Activated naive CD4-positive, alpha-beta T cell treated with anti-CD3 and anti-CD28 coated beads for 36 hours (primary cell): ENCODE measurements at regions not wholly inside any gene's neighbourhood (a gene's known extent, or its start where the extent isn't known, plus 50 kb on each side); places are given as distances from the start of the nearest gene placed in this dataset.

Source experiments
- CTCF ChIA-PET: fragments of 350-600 bp; sonication (Branson Sonifier 250); formaldehyde crosslinking; loops from one replicate; lab custom pipeline; 2021; ENCODE audit warnings: antibody characterized with exemption; lab: Charles Lee
- DNase-seq: peaks from one replicate; pipeline ENCODE4 v3.0.0-alpha.2; 2020
- H3K27ac Mint-ChIP-seq: one replicate; pipeline ENCODE4 v1.8.0; 2021; ENCODE audit warnings: mild to moderate bottlenecking, mixed read lengths
- H3K27me3 Mint-ChIP-seq: one replicate; pipeline ENCODE4 v1.8.0; 2021; ENCODE audit warnings: low read depth, mixed read lengths
- H3K36me3 Mint-ChIP-seq: one replicate; pipeline ENCODE4 v1.8.0; 2021; ENCODE audit warnings: low read depth, mixed read lengths
- H3K4me1 Mint-ChIP-seq: one replicate; pipeline ENCODE4 v1.8.0; 2021; ENCODE audit warnings: low read depth, mixed read lengths
- H3K4me3 Mint-ChIP-seq: one replicate; pipeline ENCODE4 v1.8.0; 2021; ENCODE audit warnings: mild to moderate bottlenecking, moderate library complexity, mixed read lengths
- H3K9me3 Mint-ChIP-seq: one replicate; pipeline ENCODE4 v1.8.0; 2021; ENCODE audit warnings: mixed read lengths
- intact Hi-C: fragments of 100-400 bp; cut with micrococcal nuclease; formaldehyde crosslinking; loops from one replicate; pipeline ENCODE4 v1.15.1; 2023

GRCh38 chr2:60033325-60033724 lies 520.1 kb downstream of the BCL11A start:
- no peaks in the 10 kb centered on the region for H3K36me3 Mint-ChIP-seq
- H3K4me3 Mint-ChIP-seq: no peak overlapping the region
- H3K4me1 Mint-ChIP-seq: peaks cover 2% of the 10 kb centered on the region
- H3K27ac Mint-ChIP-seq: no peak overlapping the region
- H3K27me3 Mint-ChIP-seq: no peaks in the 10 kb centered on the region
- intact Hi-C loops: no loop called here
- H3K9me3 Mint-ChIP-seq: peaks cover 14% of the 10 kb centered on the region
- CTCF ChIA-PET: interaction anchor here (0.6 kb wide), 1 partner anchor 45 kb away, joined by 3 read pairs; no protein-coding TSS in a partner anchor
- DNase-seq: no peak

- Mint-ChIP-seq H3K27ac (no peak overlapping the region), H3K27me3 (no peaks in the 10 kb centered on the region), H3K9me3 (peaks cover 14% of the 10 kb centered on the region), H3K4me3 (no peak overlapping the region), H3K4me1 (peaks cover 2% of the 10 kb centered on the region), H3K36me3 (no peaks in the 10 kb centered on the region)
- CTCF ChIA-PET: no interaction called here
- no peak for DNase-seq
- intact Hi-C loops: no loop called here
Measured at GRCh38 chr2:60029566-60029883, 523.9 kb downstream of the BCL11A start.

GRCh38 chr2:60028849-60029565 lies 524.4 kb downstream of the BCL11A start:
- intact Hi-C loops: no loop called here
- Mint-ChIP-seq H3K9me3 (peaks cover 14% of the 10 kb centered on the region), H3K4me3 (no peak overlapping the region), H3K4me1 (peaks cover 2% of the 10 kb centered on the region), H3K27me3 (no peaks in the 10 kb centered on the region), H3K27ac (no peak overlapping the region), H3K36me3 (no peaks in the 10 kb centered on the region)
- CTCF ChIA-PET: interaction anchor here (0.6 kb wide), 1 partner anchor 155 kb away, joined by 3 read pairs; no protein-coding TSS in a partner anchor
- no peak for DNase-seq

- CTCF ChIA-PET: interaction anchor here (0.6 kb wide), 1 partner anchor 9 kb away, joined by 3 read pairs; no protein-coding TSS in a partner anchor
- H3K9me3 Mint-ChIP-seq: peaks cover 2% of the 10 kb centered on the region
- H3K36me3 Mint-ChIP-seq: no peaks in the 10 kb centered on the region
- H3K27me3 Mint-ChIP-seq: peaks cover 2% of the 10 kb centered on the region
- no peak overlapping the region for H3K4me3 Mint-ChIP-seq
- H3K4me1 Mint-ChIP-seq: peaks cover 2% of the 10 kb centered on the region
- intact Hi-C loops: no loop called here
- DNase-seq: no peak
- no peak overlapping the region for H3K27ac Mint-ChIP-seq
Measured at GRCh38 chr2:60025496-60025895, 528.0 kb downstream of the BCL11A start.

- H3K27me3 Mint-ChIP-seq: peaks cover 7% of the 10 kb centered on the region
Measured at GRCh38 chr2:60023256-60023985, 530.0 kb downstream of the BCL11A start.

GRCh38 chr2:60007671-60008070 lies 545.8 kb downstream of the BCL11A start:
- CTCF ChIA-PET: no interaction called here
- Mint-ChIP-seq H3K4me3 (no peak overlapping the region), H3K36me3 (no peaks in the 10 kb centered on the region), H3K27ac (no peak overlapping the region), H3K9me3 (no peaks in the 10 kb centered on the region), H3K4me1 (no peaks in the 10 kb centered on the region), H3K27me3 (no peaks in the 10 kb centered on the region)
- intact Hi-C loops: no loop called here
- no peak for DNase-seq

More at GRCh38 chr2:60023256-60023985, 530.0 kb downstream of the BCL11A start:
- Mint-ChIP-seq H3K36me3 (no peaks in the 10 kb centered on the region), H3K4me1 (no peaks in the 10 kb centered on the region), H3K9me3 (peaks cover 3% of the 10 kb centered on the region), H3K27ac (no peak overlapping the region), H3K4me3 (no peak overlapping the region)
- intact Hi-C loops: no loop called here
- DNase-seq: no peak
- CTCF ChIA-PET: no interaction called here

- no peak for DNase-seq
- H3K27ac Mint-ChIP-seq: no peak overlapping the region
- CTCF ChIA-PET: no interaction called here
- H3K4me3 Mint-ChIP-seq: no peak overlapping the region
- no peaks in the 10 kb centered on the region for H3K27me3 Mint-ChIP-seq
- H3K4me1 Mint-ChIP-seq: no peaks in the 10 kb centered on the region
- no peaks in the 10 kb centered on the region for H3K36me3 Mint-ChIP-seq
- intact Hi-C loops: no loop called here
- no peaks in the 10 kb centered on the region for H3K9me3 Mint-ChIP-seq
Measured at GRCh38 chr2:60003076-60003475, 550.4 kb downstream of the BCL11A start.

- intact Hi-C loops: no loop called here
- Mint-ChIP-seq H3K27me3 (no peaks in the 10 kb centered on the region), H3K4me1 (no peaks in the 10 kb centered on the region), H3K9me3 (no peaks in the 10 kb centered on the region), H3K36me3 (no peaks in the 10 kb centered on the region), H3K4me3 (no peak overlapping the region), H3K27ac (no peak overlapping the region)
- CTCF ChIA-PET: no interaction called here
- no peak for DNase-seq
Measured at GRCh38 chr2:60002183-60002867, 551.1 kb downstream of the BCL11A start.

- no peak for DNase-seq
- Mint-ChIP-seq H3K4me3 (no peak overlapping the region), H3K4me1 (no peaks in the 10 kb centered on the region), H3K36me3 (no peaks in the 10 kb centered on the region), H3K27me3 (no peaks in the 10 kb centered on the region), H3K27ac (no peak overlapping the region), H3K9me3 (no peaks in the 10 kb centered on the region)
- CTCF ChIA-PET: no interaction called here
- intact Hi-C loops: no loop called here
Measured at GRCh38 chr2:60000686-60001085, 552.8 kb downstream of the BCL11A start.

- no peaks in the 10 kb centered on the region for H3K27me3 Mint-ChIP-seq
- no peak for DNase-seq
- CTCF ChIA-PET: interaction anchor here (1.2 kb wide), 1 partner anchor 584 kb away, joined by 3 read pairs; no protein-coding TSS in a partner anchor
- no peaks in the 10 kb centered on the region for H3K4me1 Mint-ChIP-seq
- H3K27ac Mint-ChIP-seq: no peak overlapping the region
- H3K4me3 Mint-ChIP-seq: no peak overlapping the region
- no peaks in the 10 kb centered on the region for H3K9me3 Mint-ChIP-seq
- H3K36me3 Mint-ChIP-seq: no peaks in the 10 kb centered on the region
- intact Hi-C loops: no loop called here
Measured at GRCh38 chr2:59998324-59998723, 555.1 kb downstream of the BCL11A start.

- CTCF ChIA-PET: interaction anchor here (1.2 kb wide), 1 partner anchor 585 kb away, joined by 3 read pairs; no protein-coding TSS in a partner anchor
- intact Hi-C loops: no loop called here
- Mint-ChIP-seq H3K4me3 (no peak overlapping the region), H3K27me3 (no peaks in the 10 kb centered on the region), H3K9me3 (no peaks in the 10 kb centered on the region), H3K36me3 (no peaks in the 10 kb centered on the region), H3K27ac (no peak overlapping the region), H3K4me1 (no peaks in the 10 kb centered on the region)
- no peak for DNase-seq
Measured at GRCh38 chr2:59997371-59997770, 556.1 kb downstream of the BCL11A start.

- no peak overlapping the region for H3K4me3 Mint-ChIP-seq
- no peak overlapping the region for H3K27ac Mint-ChIP-seq
- no peaks in the 10 kb centered on the region for H3K27me3 Mint-ChIP-seq
- H3K9me3 Mint-ChIP-seq: no peaks in the 10 kb centered on the region
- CTCF ChIA-PET: no interaction called here
- no peak for DNase-seq
- no peaks in the 10 kb centered on the region for H3K4me1 Mint-ChIP-seq
- H3K36me3 Mint-ChIP-seq: no peaks in the 10 kb centered on the region
- intact Hi-C loops: no loop called here
Measured at GRCh38 chr2:59996855-59997254, 556.6 kb downstream of the BCL11A start.
